ENCODE measurements at regions not wholly inside any gene's neighbourhood (a gene's known extent, or its start where the extent isn't known, plus 50 kb on each side); places are given as distances from the start of the nearest gene placed in this dataset.

GRCh38 chr3:87837076-87837475 is 221.7 kb downstream of the CGGBP1 start:
- H3K9me3 Mint-ChIP-seq (ENCODE audit: unreplicated experiment) = peaks cover 3% of the 10 kb centered on the region
- no peaks in the 10 kb centered on the region for H3K27me3 Mint-ChIP-seq (ENCODE audit: unreplicated experiment)
- no peak overlapping the region for H3K27ac Mint-ChIP-seq (ENCODE audit: unreplicated experiment)
- no peaks in the 10 kb centered on the region for H3K4me1 Mint-ChIP-seq (ENCODE audit: unreplicated experiment)
- H3K4me3 Mint-ChIP-seq (ENCODE audit: unreplicated experiment) = no peak overlapping the region
- TF ChIP-seq CTCF (IDR thresholded peaks at IDR 0.05) = no peak
- no peak for DNase-seq (ENCODE audit: extremely low spot score, unreplicated experiment)
- no peaks in the 10 kb centered on the region for H3K36me3 Mint-ChIP-seq (ENCODE audit: unreplicated experiment)

GRCh38 chr3:87836026-87836425 is 222.8 kb downstream of the CGGBP1 start:
- no peak overlapping the region for H3K27ac Mint-ChIP-seq (ENCODE audit: unreplicated experiment)
- H3K4me3 Mint-ChIP-seq (ENCODE audit: unreplicated experiment) = no peak overlapping the region
- no peaks in the 10 kb centered on the region for H3K36me3 Mint-ChIP-seq (ENCODE audit: unreplicated experiment)
- H3K4me1 Mint-ChIP-seq (ENCODE audit: unreplicated experiment) = no peaks in the 10 kb centered on the region
- peaks cover 3% of the 10 kb centered on the region for H3K9me3 Mint-ChIP-seq (ENCODE audit: unreplicated experiment)
- no peaks in the 10 kb centered on the region for H3K27me3 Mint-ChIP-seq (ENCODE audit: unreplicated experiment)
- DNase-seq (ENCODE audit: extremely low spot score, unreplicated experiment) = no peak
- TF ChIP-seq CTCF (IDR thresholded peaks at IDR 0.05) = no peak

- H3K4me3 Mint-ChIP-seq (ENCODE audit: unreplicated experiment) = no peak overlapping the region
- no peak for TF ChIP-seq CTCF (IDR thresholded peaks at IDR 0.05)
- H3K27me3 Mint-ChIP-seq (ENCODE audit: unreplicated experiment) = no peaks in the 10 kb centered on the region
- no peaks in the 10 kb centered on the region for H3K36me3 Mint-ChIP-seq (ENCODE audit: unreplicated experiment)
- peaks cover 3% of the 10 kb centered on the region for H3K9me3 Mint-ChIP-seq (ENCODE audit: unreplicated experiment)
- H3K27ac Mint-ChIP-seq (ENCODE audit: unreplicated experiment) = no peak overlapping the region
- no peaks in the 10 kb centered on the region for H3K4me1 Mint-ChIP-seq (ENCODE audit: unreplicated experiment)
- DNase-seq (ENCODE audit: extremely low spot score, unreplicated experiment) = no peak
Measured at GRCh38 chr3:87835236-87835635, 223.6 kb downstream of the CGGBP1 start.

- DNase-seq (ENCODE audit: extremely low spot score, unreplicated experiment) = no peak
- Mint-ChIP-seq H3K9me3 (ENCODE audit: unreplicated experiment) (no peaks in the 10 kb centered on the region), H3K27me3 (ENCODE audit: unreplicated experiment) (no peaks in the 10 kb centered on the region), H3K4me1 (ENCODE audit: unreplicated experiment) (no peaks in the 10 kb centered on the region), H3K4me3 (ENCODE audit: unreplicated experiment) (no peak overlapping the region), H3K36me3 (ENCODE audit: unreplicated experiment) (no peaks in the 10 kb centered on the region), H3K27ac (ENCODE audit: unreplicated experiment) (no peak overlapping the region)
- no peak for TF ChIP-seq CTCF (IDR thresholded peaks at IDR 0.05)
Measured at GRCh38 chr3:87834327-87834726, 224.5 kb downstream of the CGGBP1 start.

- Mint-ChIP-seq H3K9me3 (ENCODE audit: unreplicated experiment) (no peaks in the 10 kb centered on the region), H3K27ac (ENCODE audit: unreplicated experiment) (no peak overlapping the region), H3K36me3 (ENCODE audit: unreplicated experiment) (no peaks in the 10 kb centered on the region), H3K4me3 (ENCODE audit: unreplicated experiment) (no peak overlapping the region), H3K4me1 (ENCODE audit: unreplicated experiment) (no peaks in the 10 kb centered on the region), H3K27me3 (ENCODE audit: unreplicated experiment) (no peaks in the 10 kb centered on the region)
- no peak for TF ChIP-seq CTCF (IDR thresholded peaks at IDR 0.05)
- DNase-seq (ENCODE audit: extremely low spot score, unreplicated experiment) = no peak
Measured at GRCh38 chr3:87833039-87833377, 225.8 kb downstream of the CGGBP1 start.

All from osteocyte (in vitro differentiated cells).